GM06990 (cell line): ENCODE measurements at regions not wholly inside any gene's neighbourhood (a gene's known extent, or its start where the extent isn't known, plus 50 kb on each side); places are given as distances from the start of the nearest gene placed in this dataset.
"Not testable (repeated sequence)": the region's sequence is repeated elsewhere in the genome, so short reads cannot be mapped to it uniquely, and the experiment has no call there.

Experiments used
- DNase-seq: peaks from one replicate; pipeline ENCODE4 v3.0.0-alpha.2; 2011; ENCODE audit not compliant: insufficient read length; ENCODE audit errors: extremely low read depth
- H3K27me3 ChIP-seq: replicated peaks from 2 replicates; pipeline ENCODE4 v1.6.0; 2011; ENCODE audit warnings: low read length; ENCODE audit not compliant: control insufficient read depth, insufficient read depth
- H3K36me3 ChIP-seq: 2 replicates; pipeline ENCODE4 v1.5.1; 2011; ENCODE audit warnings: low read length; ENCODE audit not compliant: control insufficient read depth, insufficient read depth
- H3K4me3 ChIP-seq: replicated peaks from 2 replicates; pipeline ENCODE4 v1.5.1; 2011; ENCODE audit warnings: low read depth, mild to moderate bottlenecking, control low read depth, low read length
- CTCF ChIP-seq: IDR thresholded peaks from 2 replicates; pipeline ENCODE4 v1.5.1; 2011; ENCODE audit warnings: low read length, control low read depth, mild to moderate bottlenecking, inconsistent platforms; ENCODE audit not compliant: insufficient read depth, poor library complexity, severe bottlenecking

- DNase-seq = no peak
- Histone ChIP-seq H3K4me3 (no peak overlapping the region), H3K36me3 (no peaks in the 10 kb centered on the region), H3K27me3 (no peaks in the 10 kb centered on the region; the same call in 1 of the 2 replicates)
- TF ChIP-seq CTCF = no peak
Measured at GRCh38 chr4:52374877-52375276, 284.2 kb downstream of the USP46 start.

- peak; percentile 44 for TF ChIP-seq CTCF
- DNase-seq = no peak
- Histone ChIP-seq H3K36me3 (no peaks in the 10 kb centered on the region), H3K27me3 (no peaks in the 10 kb centered on the region; the same call in 1 of the 2 replicates), H3K4me3 (no peak overlapping the region)
Measured at GRCh38 chr4:52376132-52376704, 282.9 kb downstream of the USP46 start.

GRCh38 chr4:52377563-52377962 lies 281.5 kb downstream of the USP46 start:
- DNase-seq = no peak
- TF ChIP-seq CTCF = no peak
- Histone ChIP-seq H3K36me3 (no peaks in the 10 kb centered on the region), H3K27me3 (no peaks in the 10 kb centered on the region; the same call in 1 of the 2 replicates), H3K4me3 (no peak overlapping the region)

- Histone ChIP-seq H3K27me3 (no peaks in the 10 kb centered on the region), H3K36me3 (no peaks in the 10 kb centered on the region), H3K4me3 (no peak overlapping the region)
- no peak for DNase-seq
- no peak for TF ChIP-seq CTCF
Measured at GRCh38 chr4:52407545-52407944, 251.6 kb downstream of the USP46 start.

GRCh38 chr4:52408032-52408431 lies 251.1 kb downstream of the USP46 start:
- no peak for TF ChIP-seq CTCF
- no peak for DNase-seq
- H3K4me3 ChIP-seq = no peak overlapping the region
- H3K27me3 ChIP-seq = no peaks in the 10 kb centered on the region
- no peaks in the 10 kb centered on the region for H3K36me3 ChIP-seq

GRCh38 chr4:52408471-52408870 lies 250.6 kb downstream of the USP46 start:
- no peak for DNase-seq
- no peaks in the 10 kb centered on the region for H3K36me3 ChIP-seq
- TF ChIP-seq CTCF = no peak
- no peaks in the 10 kb centered on the region for H3K27me3 ChIP-seq
- H3K4me3 ChIP-seq = no peak overlapping the region

GRCh38 chr4:52409766-52410165 lies 249.3 kb downstream of the USP46 start:
- DNase-seq, H3K4me3 ChIP-seq, H3K27me3 ChIP-seq, H3K36me3 ChIP-seq: not testable (repeated sequence)
